Adrenal gland (tissue), 5 donors: ENCODE measurements at regions not wholly inside any gene's neighbourhood (a gene's known extent, or its start where the extent isn't known, plus 50 kb on each side); places are given as distances from the start of the nearest gene placed in this dataset.

ENCODE experiments used
- CTCF ChIP-seq, 6 experiments: fragments of 450-650 bp in 4 of 6; fragments of 200-600 bp in 2 of 6; sonication (generic) in 1 of 6; IDR thresholded peaks; 1 replicate in 5 of 6; 2 replicates in 1 of 6; pipeline versions ENCODE4 v1.5.1 to v1.8.0; 2016 to 2021; ENCODE audit warnings: antibody characterized with exemption in 6 of 6, mild to moderate bottlenecking in 2 of 6, moderate library complexity in 1 of 6
- POLR2A ChIP-seq, 2 donors: fragments of 450-650 bp; IDR thresholded peaks; one replicate each; pipeline ENCODE4 v1.6.1; 2017; ENCODE audit warnings: antibody characterized with exemption in 2 of 2, mild to moderate bottlenecking in 2 of 2, moderate library complexity in 1 of 2
- donor health status: DM: no; HTN: no; CAD: no.

- TF ChIP-seq CTCF (IDR thresholded peaks at IDR 0.05) (no peak), POLR2A (IDR thresholded peaks at IDR 0.05) (no peak)
Observed at GRCh38 chr5:174572591-174572990, 151.8 kb upstream of the MSX2 start.
